Nephron progenitor cell (in vitro differentiated cells): ENCODE measurements at regions not wholly inside any gene's neighbourhood (a gene's known extent, or its start where the extent isn't known, plus 50 kb on each side); places are given as distances from the start of the nearest gene placed in this dataset.

ENCODE experiments used
- DNase-seq: peaks from one replicate; pipeline ENCODE4 v3.0.0; 2021
- H3K27ac Mint-ChIP-seq: 2 replicates; pipeline ENCODE4 v1.8.0; 2021; ENCODE audit warnings: mild to moderate bottlenecking, moderate library complexity, mixed read lengths
- H3K27me3 Mint-ChIP-seq: 2 replicates; pipeline ENCODE4 v1.8.0; 2021; ENCODE audit warnings: mild to moderate bottlenecking, low read depth, mixed read lengths; ENCODE audit not compliant: poor library complexity
- H3K36me3 Mint-ChIP-seq: 2 replicates; pipeline ENCODE4 v1.8.0; 2021; ENCODE audit warnings: low read depth, mixed read lengths
- H3K4me1 Mint-ChIP-seq: 2 replicates; pipeline ENCODE4 v1.8.0; 2021; ENCODE audit warnings: mixed read lengths
- H3K4me3 Mint-ChIP-seq: 2 replicates; pipeline ENCODE4 v1.8.0; 2021; ENCODE audit warnings: mild to moderate bottlenecking, moderate library complexity, mixed read lengths
- H3K9me3 Mint-ChIP-seq: 2 replicates; pipeline ENCODE4 v1.8.0; 2021; ENCODE audit warnings: mild to moderate bottlenecking, moderate library complexity, mixed read lengths
- TF ChIP-seq, protein P1 (sequence below): fragments of 200-600 bp; sonication (generic); IDR thresholded peaks from 2 replicates; pipeline ENCODE4 v1.5.0; 2021; ENCODE audit warnings: antibody characterized with exemption

DNA sequence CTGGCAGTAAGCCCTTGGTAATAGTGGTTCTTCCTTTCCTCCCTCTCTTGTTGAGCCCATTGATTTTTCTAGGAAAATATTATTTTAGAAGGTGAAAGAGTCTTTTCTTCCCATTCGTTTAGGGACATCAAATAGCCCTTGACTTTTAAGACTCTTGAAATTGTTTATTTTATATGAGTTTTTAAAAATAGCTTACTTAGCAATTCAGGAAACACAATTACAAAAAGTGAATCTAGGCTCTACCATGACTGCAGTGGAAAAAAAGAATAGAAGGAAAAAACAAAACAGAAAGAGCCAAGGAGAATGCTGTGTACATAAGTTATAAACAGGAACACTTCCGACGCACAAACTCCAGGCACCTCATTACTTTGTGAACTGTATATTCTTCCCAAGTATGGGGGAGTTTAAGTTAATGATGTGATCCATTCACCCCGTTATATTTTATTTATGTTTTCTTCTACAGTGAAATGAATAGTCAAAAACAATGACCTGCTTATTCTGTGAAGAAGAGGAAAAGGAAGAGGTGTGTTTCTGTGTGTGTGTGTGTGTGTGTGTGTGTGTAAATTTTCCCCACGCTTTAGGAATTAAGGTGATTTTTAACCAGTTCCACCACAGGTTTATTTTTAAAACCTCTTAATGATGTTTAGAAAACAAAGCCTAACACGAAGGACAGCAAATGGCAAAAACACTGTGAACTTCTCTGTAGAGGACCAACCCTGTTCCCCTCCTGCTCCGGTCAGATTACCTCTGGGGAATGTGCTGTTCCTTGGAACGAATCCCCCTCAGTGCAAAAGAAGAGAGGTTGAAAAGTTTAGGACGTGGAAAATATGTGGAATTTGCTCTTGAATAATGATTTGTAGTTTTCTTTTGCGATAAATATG lies 266.3 kb downstream of the KLF5 start:
- Mint-ChIP-seq H3K36me3 (no peaks in the 10 kb centered on the region), H3K9me3 (no peaks in the 10 kb centered on the region), H3K4me3 (no peak overlapping the region), H3K27ac (no peak overlapping the region), H3K27me3 (no peaks in the 10 kb centered on the region), H3K4me1 (peaks cover 12% of the 10 kb centered on the region)
- TF ChIP-seq, protein P1, sequence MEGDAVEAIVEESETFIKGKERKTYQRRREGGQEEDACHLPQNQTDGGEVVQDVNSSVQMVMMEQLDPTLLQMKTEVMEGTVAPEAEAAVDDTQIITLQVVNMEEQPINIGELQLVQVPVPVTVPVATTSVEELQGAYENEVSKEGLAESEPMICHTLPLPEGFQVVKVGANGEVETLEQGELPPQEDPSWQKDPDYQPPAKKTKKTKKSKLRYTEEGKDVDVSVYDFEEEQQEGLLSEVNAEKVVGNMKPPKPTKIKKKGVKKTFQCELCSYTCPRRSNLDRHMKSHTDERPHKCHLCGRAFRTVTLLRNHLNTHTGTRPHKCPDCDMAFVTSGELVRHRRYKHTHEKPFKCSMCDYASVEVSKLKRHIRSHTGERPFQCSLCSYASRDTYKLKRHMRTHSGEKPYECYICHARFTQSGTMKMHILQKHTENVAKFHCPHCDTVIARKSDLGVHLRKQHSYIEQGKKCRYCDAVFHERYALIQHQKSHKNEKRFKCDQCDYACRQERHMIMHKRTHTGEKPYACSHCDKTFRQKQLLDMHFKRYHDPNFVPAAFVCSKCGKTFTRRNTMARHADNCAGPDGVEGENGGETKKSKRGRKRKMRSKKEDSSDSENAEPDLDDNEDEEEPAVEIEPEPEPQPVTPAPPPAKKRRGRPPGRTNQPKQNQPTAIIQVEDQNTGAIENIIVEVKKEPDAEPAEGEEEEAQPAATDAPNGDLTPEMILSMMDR = no peak
- no peak for DNase-seq

DNA sequence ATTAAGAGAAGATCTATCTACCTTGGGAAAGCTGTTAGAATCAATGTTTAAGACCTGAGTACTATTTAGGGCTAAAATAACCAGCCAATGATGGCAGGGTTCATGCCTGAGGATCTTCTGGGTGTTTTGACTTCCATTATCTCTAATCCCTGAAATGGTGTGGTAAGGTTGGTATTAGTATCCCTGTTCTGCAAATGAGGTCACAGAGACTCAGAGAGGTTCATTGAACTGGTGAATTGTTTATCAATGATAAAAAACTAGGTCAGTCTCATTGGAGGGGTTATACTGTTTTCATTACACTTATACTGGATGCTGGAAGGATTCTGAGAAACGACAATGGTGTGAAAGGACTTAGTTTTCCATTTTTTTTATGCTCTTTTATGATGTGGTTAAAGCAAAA lies 264.8 kb downstream of the KLF5 start:
- TF ChIP-seq, protein P1 = no peak
- H3K27ac Mint-ChIP-seq = no peak overlapping the region
- H3K9me3 Mint-ChIP-seq = no peaks in the 10 kb centered on the region
- no peak for DNase-seq
- peaks cover 12% of the 10 kb centered on the region for H3K4me1 Mint-ChIP-seq
- no peaks in the 10 kb centered on the region for H3K27me3 Mint-ChIP-seq
- no peak overlapping the region for H3K4me3 Mint-ChIP-seq
- no peaks in the 10 kb centered on the region for H3K36me3 Mint-ChIP-seq

DNA sequence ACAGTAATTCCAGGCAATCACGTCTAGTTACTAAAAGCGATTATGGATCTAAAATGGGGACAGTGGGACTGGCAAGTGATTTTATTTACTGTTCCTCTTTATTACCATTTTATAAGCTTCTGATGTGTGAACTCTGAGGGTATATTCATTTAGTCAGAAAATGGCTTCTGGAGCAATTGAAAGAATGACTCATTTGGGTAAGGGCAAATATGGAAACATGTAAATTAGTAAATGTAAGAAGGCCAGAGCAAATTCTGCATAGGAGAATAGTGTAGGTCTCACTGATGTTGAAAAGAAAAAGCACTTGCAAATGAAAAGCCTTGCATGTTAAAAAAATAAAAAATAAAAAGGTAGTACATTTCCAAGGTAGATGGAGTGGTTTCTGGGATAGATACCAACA lies 262.2 kb downstream of the KLF5 start:
- no peak for DNase-seq
- Mint-ChIP-seq H3K4me1 (peaks cover 12% of the 10 kb centered on the region), H3K4me3 (no peak overlapping the region), H3K9me3 (no peaks in the 10 kb centered on the region), H3K36me3 (no peaks in the 10 kb centered on the region), H3K27ac (no peak overlapping the region), H3K27me3 (no peaks in the 10 kb centered on the region)
- TF ChIP-seq, protein P1 = no peak

DNA sequence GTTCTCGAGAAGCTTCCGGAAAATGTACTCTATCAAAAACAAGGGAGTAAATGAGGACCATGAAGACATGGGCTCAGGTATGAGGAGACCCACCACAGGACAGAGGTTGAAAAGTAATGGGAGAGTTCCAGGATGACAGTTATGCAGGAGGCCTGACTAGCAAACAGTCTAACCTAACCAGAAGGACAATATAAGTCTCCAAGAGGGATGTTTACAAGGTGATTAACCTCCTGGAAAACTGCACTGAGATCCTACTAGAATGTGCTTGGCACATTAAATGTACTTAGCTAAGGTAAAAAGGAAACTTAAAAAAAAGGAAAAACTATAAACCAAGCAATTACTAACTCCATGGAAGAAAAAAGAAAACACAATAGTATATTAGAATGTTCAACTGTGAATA lies 258.3 kb downstream of the KLF5 start:
- Mint-ChIP-seq H3K4me1 (no peaks in the 10 kb centered on the region), H3K4me3 (no peak overlapping the region), H3K27me3 (no peaks in the 10 kb centered on the region), H3K9me3 (peaks cover 19% of the 10 kb centered on the region), H3K36me3 (no peaks in the 10 kb centered on the region), H3K27ac (no peak overlapping the region)
- no peak for DNase-seq
- TF ChIP-seq, protein P1 = no peak

DNA sequence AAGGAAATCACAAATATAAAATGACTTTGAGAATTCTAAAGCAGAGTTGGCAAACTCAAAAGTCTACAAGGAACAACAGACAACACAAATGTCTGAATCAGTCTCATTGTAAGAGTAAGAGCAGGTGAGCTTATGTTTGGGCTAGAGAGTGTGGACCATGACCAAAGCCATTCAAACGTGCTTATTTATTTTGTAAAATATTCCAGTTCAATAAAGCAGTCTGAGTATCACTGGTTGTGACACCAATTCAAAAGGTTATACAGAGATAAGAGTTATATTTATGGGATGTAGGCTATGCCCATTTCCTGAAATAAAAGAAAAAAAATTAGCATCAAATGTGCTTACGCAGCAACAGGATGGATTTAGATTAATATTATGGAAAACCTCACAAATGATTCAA lies 251.6 kb downstream of the KLF5 start:
- Mint-ChIP-seq H3K4me3 (no peak overlapping the region), H3K4me1 (no peaks in the 10 kb centered on the region), H3K27me3 (no peaks in the 10 kb centered on the region), H3K36me3 (no peaks in the 10 kb centered on the region), H3K27ac (no peak overlapping the region), H3K9me3 (peaks cover 19% of the 10 kb centered on the region)
- DNase-seq = no peak
- TF ChIP-seq, protein P1 = no peak

DNA sequence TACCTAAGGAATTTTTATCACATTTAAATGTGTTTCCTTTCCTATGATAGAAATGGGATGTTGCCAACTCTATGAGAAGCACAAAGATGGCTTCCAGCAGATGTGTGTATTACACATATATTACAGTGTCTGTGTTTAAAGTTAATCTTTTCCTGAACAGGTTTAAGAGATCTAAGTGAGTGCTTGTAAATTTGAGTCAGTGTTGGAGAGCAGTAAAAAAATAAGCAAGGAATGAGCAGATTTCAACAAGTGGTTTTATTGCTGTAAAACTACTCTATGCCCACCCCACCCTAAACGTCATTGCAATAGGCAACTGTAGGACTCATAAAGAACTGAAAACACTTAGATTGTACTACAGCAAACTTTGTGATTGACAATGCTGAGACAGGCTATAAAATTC lies 248.7 kb downstream of the KLF5 start:
- Mint-ChIP-seq H3K27ac (no peak overlapping the region), H3K36me3 (no peaks in the 10 kb centered on the region), H3K4me1 (no peaks in the 10 kb centered on the region), H3K4me3 (no peak overlapping the region), H3K27me3 (no peaks in the 10 kb centered on the region), H3K9me3 (no peaks in the 10 kb centered on the region)
- TF ChIP-seq, protein P1 = no peak
- DNase-seq = no peak
